Skin of body (tissue), 1 donor: ENCODE measurements at regions not wholly inside any gene's neighbourhood (a gene's known extent, or its start where the extent isn't known, plus 50 kb on each side); places are given as distances from the start of the nearest gene placed in this dataset.
"Not testable (repeated sequence)": the region's sequence is repeated elsewhere in the genome, so short reads cannot be mapped to it uniquely, and the experiment has no call there.

ENCODE experiments used
- DNase-seq: peaks from one replicate; lab custom pipeline; 2025; lab: John Stamatoyannopoulos, UW

DNA sequence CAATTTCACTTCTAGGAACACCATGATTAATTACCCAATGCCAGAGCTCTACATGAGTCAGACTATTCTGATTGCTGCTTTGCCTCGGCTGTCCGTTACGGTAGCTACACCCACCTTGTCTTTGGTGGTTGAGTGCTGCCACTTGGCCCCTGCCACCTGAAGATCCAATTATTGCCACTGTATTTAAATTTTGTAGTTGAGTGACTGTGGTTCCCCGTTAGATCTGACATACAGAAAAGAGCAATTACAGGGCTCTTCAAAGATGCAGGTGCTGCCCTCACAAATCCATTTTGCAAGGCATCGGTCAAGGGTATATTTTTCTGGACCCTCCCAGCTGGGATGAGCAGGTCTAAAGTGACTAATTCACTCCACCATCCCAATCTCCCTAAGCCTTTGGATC lies 383.5 kb upstream of the RUNX1 start:
- not testable (repeated sequence) for DNase-seq

DNA sequence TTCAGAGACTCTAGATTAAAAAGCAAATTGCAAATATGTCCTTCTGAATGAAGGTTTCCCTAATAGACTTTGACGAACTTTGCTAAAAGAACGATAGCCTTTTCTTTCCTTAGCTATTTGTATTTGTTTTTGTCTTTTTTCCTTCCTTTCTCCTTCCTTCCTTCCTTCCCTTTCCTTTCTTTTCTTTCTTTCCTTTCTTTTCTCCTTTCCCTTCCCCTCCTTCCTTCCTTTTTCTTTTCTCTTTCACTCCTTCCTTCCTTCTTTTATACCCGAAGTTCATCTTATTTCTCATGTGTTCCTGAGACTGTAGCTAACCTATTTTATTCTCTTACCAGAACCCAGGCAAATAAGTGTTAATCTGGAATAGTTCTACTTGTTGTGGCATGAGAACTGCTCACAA lies 381.2 kb upstream of the RUNX1 start:
- DNase-seq = no peak

DNA sequence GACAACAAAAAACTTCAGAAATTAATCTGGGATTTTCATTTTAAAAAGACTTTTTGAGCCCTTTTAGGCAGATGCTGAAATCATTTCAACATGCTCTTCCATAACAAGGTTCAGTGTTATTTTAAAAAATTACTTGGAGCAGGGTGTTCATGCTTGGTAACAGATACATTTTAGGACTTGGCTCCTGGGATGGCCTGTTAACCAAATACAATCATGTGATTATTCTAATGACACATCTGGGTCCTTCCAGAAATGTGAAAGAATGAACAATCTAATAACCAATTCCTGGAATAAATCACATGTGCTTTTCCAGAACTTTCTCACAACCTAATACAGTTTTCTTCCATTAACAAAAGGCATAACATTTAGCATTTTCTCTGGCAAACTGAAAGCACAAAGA lies 379.8 kb upstream of the RUNX1 start:
- peak; percentile 6 for DNase-seq

DNA sequence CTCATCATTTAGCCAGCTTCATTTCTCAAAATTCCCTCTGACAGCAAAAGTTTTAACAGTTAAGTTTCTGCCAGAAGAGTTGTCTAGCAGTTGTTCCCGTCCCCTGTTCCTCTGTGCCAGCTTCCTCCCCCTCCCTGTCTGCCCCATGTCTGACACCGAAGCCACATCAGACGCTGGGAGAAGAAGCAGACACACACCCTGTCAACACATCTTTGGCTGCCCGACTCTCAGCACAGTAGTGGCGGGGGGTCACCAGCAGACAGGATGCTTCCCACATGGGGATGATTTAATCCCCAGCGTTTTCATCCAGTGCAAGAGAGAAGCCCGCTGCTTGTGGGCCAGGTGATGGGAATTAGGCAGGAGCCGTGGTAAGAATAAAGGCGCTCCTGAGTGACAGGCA lies 379.4 kb upstream of the RUNX1 start:
- peak; percentile 8 for DNase-seq

DNA sequence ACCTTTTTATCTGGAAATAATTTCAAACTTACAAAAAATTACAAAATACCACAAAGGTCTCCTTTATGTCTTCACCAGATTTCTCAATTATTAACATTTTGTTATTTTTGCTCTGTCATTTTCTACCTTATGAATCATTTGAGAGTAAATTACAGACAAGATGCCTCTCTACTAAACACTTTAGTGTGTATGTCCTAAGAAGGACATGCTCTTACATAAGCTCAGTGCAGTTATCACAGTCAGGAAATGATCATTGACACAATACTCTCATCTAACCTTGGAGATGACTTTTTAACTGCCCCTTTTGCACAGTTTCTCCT lies 378.9 kb upstream of the RUNX1 start:
- DNase-seq = no peak

DNA sequence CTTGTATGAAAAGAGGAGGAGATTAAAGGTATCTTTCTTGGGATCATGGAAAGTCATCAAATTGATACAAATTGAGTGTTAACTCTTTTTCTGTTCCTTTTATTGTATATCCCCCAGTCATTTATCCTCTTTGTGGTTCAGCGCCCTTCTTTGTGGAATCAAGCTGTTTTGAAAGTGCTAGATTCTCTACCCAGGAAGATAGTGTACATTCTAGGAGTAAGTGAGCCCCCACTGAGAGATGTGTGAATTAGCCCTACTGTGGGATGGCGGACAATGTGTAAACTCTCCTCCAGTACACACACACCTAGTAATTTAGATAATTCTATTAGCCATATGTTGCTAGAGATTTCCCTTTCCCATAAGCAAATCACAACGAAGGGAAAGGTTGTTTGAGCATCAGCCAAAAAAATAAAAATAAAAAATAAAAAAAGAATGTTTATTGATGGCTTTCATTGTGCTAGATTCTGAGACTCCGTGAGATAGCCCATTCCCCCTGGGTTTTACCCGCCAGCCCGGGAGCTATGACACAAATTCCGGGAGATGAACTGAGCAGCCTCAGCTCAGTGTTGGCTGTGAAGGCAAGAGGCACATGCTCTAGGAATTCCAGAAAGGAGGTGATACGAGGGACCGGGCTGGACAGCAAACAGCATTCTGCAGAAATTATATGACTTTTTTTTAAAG lies 378.4 kb upstream of the RUNX1 start:
- no peak for DNase-seq

DNA sequence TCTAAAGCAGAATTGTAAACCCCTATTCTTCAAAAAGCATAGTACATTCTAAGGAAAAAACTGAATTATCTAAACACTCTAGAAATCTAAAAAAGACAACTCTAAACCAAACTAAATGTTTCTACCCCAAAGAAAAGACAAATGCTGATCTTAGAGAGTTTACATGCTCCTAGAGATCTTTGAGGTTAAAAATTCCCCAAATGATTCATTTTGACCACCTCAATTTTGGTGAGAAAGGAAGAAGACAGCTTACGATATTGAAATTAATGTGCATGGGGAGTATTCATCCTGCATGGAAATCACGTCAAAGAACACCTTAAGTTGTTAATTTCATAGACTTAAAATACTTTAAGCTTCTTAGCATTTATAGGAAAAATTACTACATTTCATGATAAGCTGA lies 377.8 kb upstream of the RUNX1 start:
- no peak for DNase-seq

DNA sequence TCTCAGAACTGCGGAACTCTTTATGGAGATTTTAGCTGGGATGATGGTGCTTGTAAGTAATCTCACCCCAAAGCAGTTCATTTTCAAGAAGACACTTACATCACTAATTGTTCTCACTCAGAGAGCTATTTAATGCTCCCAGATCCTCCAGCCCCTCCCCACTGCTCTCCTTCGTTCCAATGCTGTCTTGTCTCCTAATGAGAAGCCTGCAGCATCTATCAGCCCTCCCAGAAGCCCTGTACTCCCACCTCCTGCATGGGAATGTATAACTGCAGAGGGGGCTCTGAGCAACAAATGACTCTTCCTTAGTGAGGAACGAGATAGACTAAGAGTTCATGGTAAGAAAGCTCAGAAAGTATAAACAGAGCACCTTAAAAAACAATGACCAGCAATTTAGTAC lies 377.4 kb upstream of the RUNX1 start:
- no peak for DNase-seq

DNA sequence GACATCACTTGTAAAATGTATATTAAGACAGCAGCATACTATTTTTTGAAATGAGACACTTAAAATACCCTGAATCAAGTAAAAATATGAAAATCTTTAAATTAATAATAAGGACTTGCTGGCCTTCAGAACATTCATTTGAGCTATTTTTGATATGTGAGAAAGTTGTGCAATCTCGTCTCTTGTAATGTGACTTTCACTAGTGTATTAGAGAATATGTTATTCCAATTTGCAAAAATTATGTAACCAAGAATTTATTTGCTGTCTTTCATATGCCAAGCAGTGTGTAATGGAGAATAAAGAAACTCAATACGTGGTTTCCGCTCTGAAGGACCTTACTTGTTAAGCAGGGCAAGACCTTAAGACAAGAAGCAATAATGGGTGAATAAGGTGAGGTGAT lies 375.0 kb upstream of the RUNX1 start:
- no peak for DNase-seq

DNA sequence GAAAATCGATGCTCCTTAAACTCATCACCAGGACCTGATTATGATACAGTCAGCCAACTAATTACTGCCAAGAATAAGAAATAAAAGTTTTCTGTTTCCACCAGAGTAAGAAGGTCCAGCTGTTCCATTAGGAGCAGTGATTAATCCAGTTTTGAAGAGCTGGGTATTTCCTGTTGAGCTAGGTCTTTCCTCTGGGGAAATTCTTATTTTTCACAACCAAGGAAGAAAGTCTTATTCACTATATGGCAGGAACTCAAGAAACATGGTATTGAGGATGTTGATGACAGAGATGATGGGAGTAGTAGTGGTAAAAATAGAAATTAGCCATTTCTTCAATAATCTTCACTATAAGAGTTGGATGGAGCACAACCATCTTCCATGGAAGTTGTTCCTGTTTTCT lies 374.6 kb upstream of the RUNX1 start:
- no peak for DNase-seq

DNA sequence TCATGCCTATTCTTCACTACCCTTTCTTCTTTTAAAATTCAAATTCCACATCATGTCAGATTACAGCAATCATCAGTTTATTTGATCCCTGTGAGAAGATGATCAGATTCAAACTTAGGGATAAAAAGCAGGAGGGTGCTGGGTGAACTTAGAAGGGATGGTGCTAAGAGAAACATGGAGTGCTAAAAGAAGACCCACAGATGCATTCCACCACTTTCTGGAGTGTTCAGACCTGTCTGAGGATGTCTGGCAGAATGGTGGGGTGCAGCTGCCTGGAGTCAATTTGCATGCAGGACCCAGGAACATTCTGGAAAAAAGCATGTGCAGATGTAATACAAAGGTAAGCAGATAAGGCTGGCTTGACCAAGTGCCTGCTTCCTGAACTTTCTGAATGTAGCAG lies 372.9 kb upstream of the RUNX1 start:
- no peak for DNase-seq

DNA sequence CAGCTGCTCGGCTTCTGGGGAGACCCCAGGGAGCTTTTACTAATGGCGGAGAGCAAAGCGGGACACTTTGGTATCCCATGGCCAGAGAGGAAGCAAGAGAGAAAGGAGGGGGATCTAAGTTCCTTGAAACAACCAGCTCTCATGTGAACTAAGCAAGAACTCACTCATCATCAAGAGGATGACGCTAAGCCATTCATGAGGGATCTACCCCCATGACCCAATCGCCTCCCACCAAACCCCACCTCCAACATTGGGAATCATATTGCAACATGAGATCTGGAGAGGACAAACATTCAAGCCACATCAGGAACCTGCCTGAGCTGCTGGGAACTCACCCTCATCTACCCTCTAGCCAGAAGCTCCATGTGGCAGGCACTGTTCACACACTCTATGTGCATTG lies 372.1 kb upstream of the RUNX1 start:
- DNase-seq = no peak

DNA sequence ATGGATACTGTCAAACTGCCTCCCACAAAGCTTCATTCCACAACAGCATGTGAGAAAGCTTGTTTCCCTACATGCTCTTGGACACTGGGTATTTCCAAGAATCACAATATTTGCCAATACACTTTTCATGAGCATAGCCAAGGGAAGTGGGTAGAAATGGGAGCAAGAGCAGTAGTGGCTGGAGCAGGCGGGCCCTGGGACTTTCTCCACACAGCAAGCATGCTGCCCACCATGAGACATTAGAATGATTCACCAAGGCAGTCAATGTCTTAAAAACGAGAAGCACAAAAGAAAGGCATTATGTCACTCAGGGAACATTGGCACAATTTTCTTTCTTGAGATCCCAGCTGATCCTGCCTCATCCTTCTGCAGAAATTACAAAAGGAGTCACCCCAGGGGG lies 371.6 kb upstream of the RUNX1 start:
- no peak for DNase-seq

DNA sequence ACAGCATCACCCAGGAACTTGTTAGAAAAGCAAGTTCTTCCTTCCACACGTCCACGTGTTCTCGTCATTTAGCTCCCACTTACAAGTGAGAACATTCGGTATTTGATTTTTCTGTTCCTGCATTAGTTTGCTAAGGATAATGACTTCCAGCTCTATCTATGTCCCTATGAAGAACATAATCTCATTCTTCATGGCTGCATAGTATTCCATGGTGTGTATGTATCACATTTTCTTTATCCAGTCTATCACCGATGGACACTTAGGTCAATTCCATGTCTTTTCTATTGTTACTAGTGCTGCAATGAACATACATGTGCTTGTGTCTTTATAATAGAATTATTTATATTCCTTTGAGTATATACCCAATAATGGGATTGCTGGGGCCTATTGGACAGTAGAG lies 368.7 kb upstream of the RUNX1 start:
- DNase-seq = no peak

DNA sequence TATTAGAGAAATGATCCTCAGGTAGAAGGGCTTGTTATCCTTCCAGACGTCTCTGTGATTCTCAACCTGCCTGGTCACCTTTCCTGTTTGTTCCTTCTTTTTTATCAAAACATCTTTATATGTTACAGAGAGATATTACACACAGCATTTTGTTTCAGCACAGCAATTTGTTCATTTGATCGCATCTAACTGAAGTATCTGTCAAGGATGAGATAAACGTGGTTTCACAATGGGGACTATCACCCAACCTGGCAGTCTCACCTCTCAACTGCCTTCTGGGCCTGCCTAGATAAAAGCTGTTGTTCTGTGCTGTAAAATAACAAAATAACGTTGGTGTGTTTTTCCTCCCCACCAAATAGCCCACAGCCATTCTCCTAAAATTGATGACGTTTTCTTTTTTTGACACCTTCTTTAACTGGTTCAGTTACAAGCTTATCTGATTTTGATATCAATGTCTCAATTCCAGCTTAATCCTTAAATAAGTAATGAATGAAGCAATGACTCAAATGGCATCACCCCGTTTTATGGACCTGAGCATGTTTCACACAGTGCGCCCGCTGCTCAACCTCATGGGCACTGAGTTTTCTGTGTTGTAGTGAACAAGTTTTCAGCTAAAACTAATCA lies 367.9 kb upstream of the RUNX1 start:
- DNase-seq = no peak

DNA sequence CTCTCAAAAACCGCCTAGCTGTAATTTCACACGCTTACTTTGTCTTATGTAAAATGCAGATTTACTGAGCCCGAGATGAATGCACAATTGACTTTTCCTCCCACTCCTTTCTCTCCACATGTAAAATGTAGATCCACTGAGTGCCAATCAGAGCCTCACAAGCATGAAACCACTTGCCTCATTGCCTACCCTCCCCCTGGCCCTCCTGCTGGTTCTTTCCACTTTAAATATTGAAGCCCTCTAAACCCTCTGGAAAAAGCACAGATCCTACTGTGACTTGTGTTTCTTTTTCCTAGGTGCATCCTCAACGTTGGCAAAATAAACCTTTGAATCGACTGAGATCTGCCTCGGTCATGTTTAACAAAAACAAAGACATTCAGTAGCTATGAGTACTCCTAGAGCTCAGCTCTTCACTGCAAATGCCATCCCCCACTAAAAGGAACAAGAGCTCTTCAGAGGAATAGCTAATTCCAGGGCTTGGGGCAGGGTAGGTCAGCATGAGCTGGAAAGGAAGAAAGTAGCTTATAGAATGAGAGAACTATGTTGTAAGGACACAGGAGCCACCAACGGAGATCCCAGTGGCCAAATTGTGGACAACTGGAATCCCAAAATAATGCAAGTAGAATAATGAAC lies 365.5 kb upstream of the RUNX1 start:
- DNase-seq = no peak

DNA sequence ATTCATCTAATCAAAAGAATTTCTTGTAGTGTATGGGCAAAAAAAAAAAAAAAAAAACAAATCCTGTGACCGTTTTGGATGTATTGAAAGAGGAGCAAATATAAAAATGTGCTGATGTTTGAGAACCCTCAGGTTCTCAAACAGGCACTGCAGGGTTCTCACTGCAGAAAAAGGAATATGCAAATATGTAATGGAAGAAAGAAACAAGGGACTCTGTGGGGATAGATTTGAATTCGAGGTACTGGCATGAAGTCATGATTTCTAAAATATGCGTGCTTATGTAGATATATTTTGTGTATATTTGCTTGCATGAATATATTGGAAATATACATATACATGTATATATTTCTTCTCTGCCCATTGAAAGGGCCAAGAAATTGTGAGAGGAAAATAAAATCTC lies 365.0 kb upstream of the RUNX1 start:
- DNase-seq = no peak

DNA sequence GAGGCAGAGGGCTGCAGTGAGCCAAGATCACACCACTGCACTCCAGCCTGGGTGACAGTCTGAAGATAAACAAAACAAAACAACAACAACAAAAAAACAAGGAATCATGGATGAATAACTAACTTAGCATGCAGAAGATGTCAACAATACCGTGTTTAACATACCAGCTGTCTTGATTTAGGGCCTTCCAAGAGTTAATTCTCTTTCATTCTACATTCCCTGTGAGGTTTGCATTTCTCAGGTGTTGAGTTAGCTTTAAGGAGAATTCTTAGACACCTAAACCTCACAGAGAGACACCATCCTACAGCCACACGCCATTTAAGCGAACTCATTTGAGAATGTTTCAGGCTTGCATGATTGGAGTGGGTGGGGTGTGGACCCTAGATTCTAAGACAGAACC lies 363.1 kb upstream of the RUNX1 start:
- DNase-seq = no peak

DNA sequence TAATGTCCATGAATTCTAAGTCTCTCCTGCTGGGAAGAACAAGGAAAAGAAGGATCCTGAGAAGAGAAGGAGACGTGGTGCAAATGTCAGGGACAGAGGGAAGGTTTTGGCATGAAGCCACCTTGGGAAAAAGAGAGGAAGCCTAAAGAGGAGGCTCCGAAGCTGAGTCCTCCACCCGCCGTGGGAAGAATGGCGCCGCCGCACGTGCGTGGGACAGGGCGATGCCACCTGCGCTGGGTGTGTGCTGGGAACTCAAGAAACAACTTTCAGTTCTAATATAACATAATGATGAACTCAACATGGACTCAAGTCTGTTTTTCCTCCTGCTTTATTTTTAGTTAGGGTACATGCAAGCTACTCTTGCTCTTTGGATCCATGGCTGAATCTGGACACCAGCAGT lies 362.3 kb upstream of the RUNX1 start:
- DNase-seq = no peak

DNA sequence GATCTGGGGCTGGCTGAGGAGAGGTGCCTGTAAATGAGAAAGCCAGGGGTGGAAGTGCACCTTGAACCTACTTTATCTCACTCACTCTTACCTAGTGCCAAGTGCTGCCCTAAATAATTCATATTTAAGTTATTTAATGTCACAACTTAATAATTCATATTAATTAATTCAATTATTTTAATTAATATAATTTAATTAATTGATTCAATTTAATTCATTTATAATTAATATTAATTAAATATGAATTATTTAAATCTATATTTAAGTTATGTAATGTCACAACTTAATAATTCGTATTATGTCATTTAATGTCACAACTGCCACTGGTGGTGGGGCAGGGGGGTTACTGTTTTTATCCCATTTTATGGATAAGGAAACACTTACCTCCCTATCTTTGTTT lies 361.6 kb upstream of the RUNX1 start:
- no peak for DNase-seq

DNA sequence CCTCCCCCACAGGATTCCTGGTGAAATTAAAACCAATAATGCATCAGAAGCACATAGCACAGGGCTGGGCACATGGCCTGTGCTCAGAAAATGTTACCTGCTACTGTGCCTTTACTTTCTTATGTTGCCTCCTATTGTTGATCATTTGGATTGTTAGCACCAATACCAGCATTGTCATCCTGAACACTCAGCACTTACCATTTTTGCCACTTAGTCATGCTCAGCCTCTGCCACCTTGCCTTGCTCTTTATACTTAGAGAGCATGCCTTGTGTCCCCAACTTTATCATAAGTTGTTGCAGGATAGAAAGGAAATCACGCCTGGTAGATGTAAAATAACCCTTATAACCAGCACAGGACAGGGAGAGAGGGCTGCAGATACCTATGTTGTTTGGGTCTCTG lies 361.0 kb upstream of the RUNX1 start:
- no peak for DNase-seq

DNA sequence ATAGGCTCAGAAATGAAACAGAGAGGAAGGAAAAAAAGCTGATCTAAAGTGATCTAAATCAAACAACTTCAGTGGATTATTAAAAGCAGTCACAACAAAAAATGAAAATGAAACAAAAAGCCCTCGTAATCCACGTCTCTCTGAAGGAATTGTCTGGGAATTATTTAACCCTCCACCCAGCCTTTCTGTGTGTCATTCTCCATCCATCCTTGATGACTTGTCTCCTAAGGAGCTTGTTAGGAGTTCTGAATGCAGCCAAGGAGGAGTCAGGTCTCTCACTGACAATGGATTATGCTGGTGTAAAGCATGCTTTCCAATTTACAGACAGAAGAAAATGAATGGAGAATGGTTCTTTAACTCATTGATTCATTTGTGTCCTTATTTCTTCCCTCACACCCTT lies 359.3 kb upstream of the RUNX1 start:
- DNase-seq = no peak

DNA sequence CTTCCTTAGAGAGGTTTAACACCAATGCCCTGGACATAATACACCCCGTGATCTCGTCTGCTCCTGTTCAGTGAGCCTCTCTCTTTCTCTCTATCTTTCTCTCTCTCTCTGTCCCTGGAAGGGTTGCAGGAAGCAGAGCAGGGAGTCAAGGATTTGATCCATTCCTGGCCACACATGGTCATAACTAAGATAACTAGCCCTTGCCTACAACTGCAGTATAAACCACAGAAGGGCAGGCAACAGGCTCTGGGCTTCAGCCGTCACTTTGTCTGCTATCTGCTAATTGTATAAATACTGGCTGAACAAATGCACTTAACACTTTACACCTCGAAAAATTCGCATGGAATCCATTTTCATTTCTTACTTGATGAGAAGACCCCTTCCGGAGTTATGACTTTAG lies 357.5 kb upstream of the RUNX1 start:
- no peak for DNase-seq

DNA sequence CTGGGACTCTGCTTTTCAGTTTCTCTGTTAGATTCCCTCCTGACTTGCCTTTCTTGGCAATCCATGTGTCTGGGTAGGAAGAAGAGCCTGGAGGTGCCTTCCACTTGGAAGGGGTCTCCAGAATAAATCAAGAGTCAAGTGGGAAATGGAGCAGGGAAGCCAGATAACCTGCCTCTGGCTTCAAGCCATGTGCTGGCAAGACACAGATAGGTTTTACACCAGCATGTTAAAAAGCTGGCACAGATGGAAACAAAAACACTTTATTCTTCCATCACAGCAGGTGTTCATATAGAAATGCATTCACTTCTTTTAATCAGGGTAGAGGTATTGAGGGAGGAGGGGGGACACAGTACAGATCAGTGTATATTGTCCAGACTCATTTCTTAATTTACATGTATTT lies 356.9 kb upstream of the RUNX1 start:
- DNase-seq = no peak
